ENCODE measurements at regions not wholly inside any gene's neighbourhood (a gene's known extent, or its start where the extent isn't known, plus 50 kb on each side); places are given as distances from the start of the nearest gene placed in this dataset.

DNA sequence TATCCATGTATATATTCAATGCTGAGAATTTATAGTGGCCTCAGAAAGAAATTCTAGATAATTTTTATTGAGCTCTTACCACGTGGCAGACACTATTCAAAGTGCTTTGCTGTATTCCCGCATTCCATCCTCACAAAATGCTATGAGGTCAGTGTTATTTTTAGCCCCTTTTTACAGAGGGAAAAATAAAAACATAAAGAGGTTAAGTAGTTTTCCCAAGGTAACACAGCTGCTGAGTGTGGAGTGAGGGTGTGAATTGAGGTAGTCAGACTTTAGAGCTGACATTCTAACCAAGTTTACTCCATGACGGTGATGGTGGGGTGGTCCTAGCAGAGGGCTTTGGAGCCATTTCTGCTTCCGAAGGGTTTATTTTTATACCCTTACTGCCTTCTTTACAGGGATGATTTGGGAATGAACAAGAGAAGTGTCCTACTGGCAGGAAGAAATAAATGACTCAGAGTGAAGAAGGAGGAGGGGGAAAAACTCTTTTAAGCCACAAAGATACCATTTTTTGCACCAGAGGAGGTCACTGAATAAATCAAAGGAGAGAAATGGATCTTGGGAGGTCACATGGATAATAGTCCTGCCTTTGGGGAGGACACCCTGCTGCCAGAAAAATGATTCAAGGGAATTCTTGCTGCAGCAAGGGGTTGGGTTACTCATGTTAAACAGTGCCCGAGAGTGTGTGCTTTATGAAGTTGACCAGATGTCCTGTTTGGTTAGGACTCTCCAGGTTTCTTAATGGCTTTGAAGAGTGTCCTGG lies 76.1 kb downstream of the HMHB1 start:
- Histone ChIP-seq H3K27ac (ENCODE audit: low read length) (no peak overlapping the region), H3K4me1 (ENCODE audit: control insufficient read depth, low read depth, low read length) (no peaks in the 10 kb centered on the region), H3K9ac (ENCODE audit: low read length) (no peak overlapping the region)

GRCh38 chr5:143888912-143889311 lies 77.0 kb downstream of the HMHB1 start:
- no peaks in the 10 kb centered on the region for H3K36me3 ChIP-seq (ENCODE audit: control insufficient read depth, low read depth, low read length)
- H3K27ac ChIP-seq (ENCODE audit: low read length): no peak overlapping the region
- no peak overlapping the region for H3K9ac ChIP-seq (ENCODE audit: low read length)
- H3K4me3 ChIP-seq (ENCODE audit: low read length): no peak overlapping the region
- no peaks in the 10 kb centered on the region for H3K27me3 ChIP-seq (ENCODE audit: control insufficient read depth, insufficient read depth, low read length)
- H3K4me1 ChIP-seq (ENCODE audit: control insufficient read depth, low read depth, low read length): no peaks in the 10 kb centered on the region
- no peaks in the 10 kb centered on the region for H3K9me3 ChIP-seq (ENCODE audit: control insufficient read depth, low read depth, low read length)

More for the DNA sequence above, 76.1 kb downstream of the HMHB1 start:
- H3K9me3 ChIP-seq (ENCODE audit: control insufficient read depth, low read depth, low read length): no peaks in the 10 kb centered on the region
- H3K4me3 ChIP-seq (ENCODE audit: low read length): no peak overlapping the region
- H3K27me3 ChIP-seq (ENCODE audit: control insufficient read depth, insufficient read depth, low read length): no peaks in the 10 kb centered on the region
- no peaks in the 10 kb centered on the region for H3K36me3 ChIP-seq (ENCODE audit: control insufficient read depth, low read depth, low read length)

- Histone ChIP-seq H3K9ac (ENCODE audit: low read length) (no peak overlapping the region), H3K27ac (ENCODE audit: low read length) (no peak overlapping the region), H3K4me1 (ENCODE audit: control insufficient read depth, low read depth, low read length) (no peaks in the 10 kb centered on the region), H3K4me3 (ENCODE audit: low read length) (no peak overlapping the region), H3K27me3 (ENCODE audit: control insufficient read depth, insufficient read depth, low read length) (no peaks in the 10 kb centered on the region), H3K9me3 (ENCODE audit: control insufficient read depth, low read depth, low read length) (no peaks in the 10 kb centered on the region), H3K36me3 (ENCODE audit: control insufficient read depth, low read depth, low read length) (no peaks in the 10 kb centered on the region)
These were observed 78.0 kb downstream of the HMHB1 start for GRCh38 chr5:143889986-143890385.

DNA sequence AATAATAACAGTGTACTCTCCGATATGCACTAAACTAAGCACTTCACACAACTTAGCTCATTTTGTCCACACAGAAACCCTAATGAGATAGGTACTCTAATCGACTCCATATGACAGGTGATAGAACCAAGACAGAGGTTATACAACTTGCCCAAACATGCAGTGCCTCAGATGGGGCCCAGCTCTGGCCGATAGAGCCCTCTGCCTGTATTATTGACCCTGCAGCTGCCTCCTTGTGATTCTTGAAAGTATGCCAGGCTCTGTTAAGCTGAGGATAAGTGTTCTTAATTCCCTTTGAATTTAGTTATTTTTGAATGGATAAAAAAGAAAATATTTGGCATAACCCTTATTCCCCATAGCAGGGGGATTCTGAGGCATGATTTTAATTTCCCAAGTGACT lies 78.5 kb downstream of the HMHB1 start:
- Histone ChIP-seq H3K4me3 (ENCODE audit: low read length) (no peak overlapping the region), H3K27me3 (ENCODE audit: control insufficient read depth, insufficient read depth, low read length) (no peaks in the 10 kb centered on the region), H3K27ac (ENCODE audit: low read length) (no peak overlapping the region), H3K9ac (ENCODE audit: low read length) (no peak overlapping the region), H3K36me3 (ENCODE audit: control insufficient read depth, low read depth, low read length) (no peaks in the 10 kb centered on the region), H3K9me3 (ENCODE audit: control insufficient read depth, low read depth, low read length) (no peaks in the 10 kb centered on the region), H3K4me1 (ENCODE audit: control insufficient read depth, low read depth, low read length) (no peaks in the 10 kb centered on the region)

DNA sequence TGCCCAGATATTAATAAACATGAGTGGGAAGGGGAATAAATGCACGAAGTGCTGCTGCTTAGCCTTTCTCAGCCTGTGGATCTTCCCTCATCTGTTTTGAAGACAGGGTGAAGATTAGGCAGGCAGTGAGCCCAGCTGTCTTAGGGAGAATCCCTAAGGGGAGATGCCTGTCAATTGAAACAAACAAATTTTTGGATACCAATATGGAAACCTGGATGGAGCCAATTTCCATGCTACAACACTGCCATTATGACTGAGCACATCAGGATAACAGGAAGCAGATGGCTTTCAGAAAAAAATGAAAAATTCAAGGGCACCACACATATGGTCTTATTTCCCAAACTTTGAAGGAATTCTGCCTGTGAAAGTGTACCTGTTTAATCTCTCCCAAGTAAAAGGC lies 80.3 kb downstream of the HMHB1 start:
- no peaks in the 10 kb centered on the region for H3K4me1 ChIP-seq (ENCODE audit: control insufficient read depth, low read depth, low read length)
- no peak overlapping the region for H3K9ac ChIP-seq (ENCODE audit: low read length)
- no peaks in the 10 kb centered on the region for H3K27me3 ChIP-seq (ENCODE audit: control insufficient read depth, insufficient read depth, low read length)
- no peaks in the 10 kb centered on the region for H3K36me3 ChIP-seq (ENCODE audit: control insufficient read depth, low read depth, low read length)
- H3K27ac ChIP-seq (ENCODE audit: low read length): no peak overlapping the region
- H3K9me3 ChIP-seq (ENCODE audit: control insufficient read depth, low read depth, low read length): no peaks in the 10 kb centered on the region
- no peak overlapping the region for H3K4me3 ChIP-seq (ENCODE audit: low read length)

- Histone ChIP-seq H3K9me3 (ENCODE audit: control insufficient read depth, low read depth, low read length) (no peaks in the 10 kb centered on the region), H3K4me3 (ENCODE audit: low read length) (no peak overlapping the region), H3K4me1 (ENCODE audit: control insufficient read depth, low read depth, low read length) (no peaks in the 10 kb centered on the region), H3K27ac (ENCODE audit: low read length) (no peak overlapping the region), H3K9ac (ENCODE audit: low read length) (no peak overlapping the region), H3K36me3 (ENCODE audit: control insufficient read depth, low read depth, low read length) (no peaks in the 10 kb centered on the region), H3K27me3 (ENCODE audit: control insufficient read depth, insufficient read depth, low read length) (no peaks in the 10 kb centered on the region)
These were observed 80.9 kb downstream of the HMHB1 start for GRCh38 chr5:143892908-143893307.

DNA sequence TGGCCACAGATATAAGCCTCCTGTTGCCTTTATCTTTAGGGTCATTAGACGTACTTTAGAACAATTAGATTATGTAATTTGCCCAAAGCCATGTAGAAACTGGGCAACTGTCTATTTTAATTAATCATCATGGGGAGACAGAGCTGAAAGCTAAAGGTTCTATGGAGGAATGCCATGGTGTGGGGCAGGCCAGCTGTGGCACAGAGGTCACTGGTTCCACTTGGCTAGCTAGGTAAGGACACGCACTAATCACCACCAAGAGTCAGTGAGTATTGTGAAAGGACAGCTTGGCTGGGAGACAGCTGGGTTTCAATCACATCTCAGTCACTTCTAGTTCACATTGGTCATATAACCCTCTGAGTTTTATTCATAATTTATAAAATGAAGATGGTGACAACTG lies 81.7 kb downstream of the HMHB1 start:
- Histone ChIP-seq H3K27ac (ENCODE audit: low read length) (no peak overlapping the region), H3K9me3 (ENCODE audit: control insufficient read depth, low read depth, low read length) (no peaks in the 10 kb centered on the region), H3K4me1 (ENCODE audit: control insufficient read depth, low read depth, low read length) (no peaks in the 10 kb centered on the region), H3K27me3 (ENCODE audit: control insufficient read depth, insufficient read depth, low read length) (no peaks in the 10 kb centered on the region), H3K4me3 (ENCODE audit: low read length) (no peak overlapping the region), H3K36me3 (ENCODE audit: control insufficient read depth, low read depth, low read length) (no peaks in the 10 kb centered on the region), H3K9ac (ENCODE audit: low read length) (no peak overlapping the region)

- H3K27ac ChIP-seq (ENCODE audit: low read length): no peak overlapping the region
- no peaks in the 10 kb centered on the region for H3K4me1 ChIP-seq (ENCODE audit: control insufficient read depth, low read depth, low read length)
- no peaks in the 10 kb centered on the region for H3K36me3 ChIP-seq (ENCODE audit: control insufficient read depth, low read depth, low read length)
- H3K9me3 ChIP-seq (ENCODE audit: control insufficient read depth, low read depth, low read length): no peaks in the 10 kb centered on the region
- H3K9ac ChIP-seq (ENCODE audit: low read length): no peak overlapping the region
- no peaks in the 10 kb centered on the region for H3K27me3 ChIP-seq (ENCODE audit: control insufficient read depth, insufficient read depth, low read length)
- no peak overlapping the region for H3K4me3 ChIP-seq (ENCODE audit: low read length)
These were observed 84.6 kb downstream of the HMHB1 start for GRCh38 chr5:143896516-143896915.

DNA sequence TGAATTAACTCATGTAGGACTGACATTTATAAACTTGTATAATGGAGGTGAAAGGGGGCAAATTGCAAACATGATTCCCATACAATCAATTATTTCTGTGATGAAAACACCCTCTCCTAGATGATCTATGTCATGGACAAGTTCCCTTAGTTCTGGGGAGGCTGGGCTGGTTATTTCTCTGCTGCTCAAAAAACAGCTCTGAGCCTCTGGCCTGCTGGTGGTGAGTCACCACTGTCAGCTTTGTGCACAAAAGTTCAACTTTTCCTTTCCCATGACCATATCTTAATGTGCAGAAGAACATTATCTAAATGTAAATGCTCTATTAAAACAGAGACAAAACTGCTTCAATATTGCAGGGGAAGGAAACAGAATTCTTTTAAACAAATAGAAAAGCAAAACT lies 85.0 kb downstream of the HMHB1 start:
- H3K27ac ChIP-seq (ENCODE audit: low read length): no peak overlapping the region
- H3K4me3 ChIP-seq (ENCODE audit: low read length): no peak overlapping the region
- no peak overlapping the region for H3K9ac ChIP-seq (ENCODE audit: low read length)
- no peaks in the 10 kb centered on the region for H3K4me1 ChIP-seq (ENCODE audit: control insufficient read depth, low read depth, low read length)
- H3K36me3 ChIP-seq (ENCODE audit: control insufficient read depth, low read depth, low read length): no peaks in the 10 kb centered on the region
- H3K9me3 ChIP-seq (ENCODE audit: control insufficient read depth, low read depth, low read length): no peaks in the 10 kb centered on the region
- no peaks in the 10 kb centered on the region for H3K27me3 ChIP-seq (ENCODE audit: control insufficient read depth, insufficient read depth, low read length)

DNA sequence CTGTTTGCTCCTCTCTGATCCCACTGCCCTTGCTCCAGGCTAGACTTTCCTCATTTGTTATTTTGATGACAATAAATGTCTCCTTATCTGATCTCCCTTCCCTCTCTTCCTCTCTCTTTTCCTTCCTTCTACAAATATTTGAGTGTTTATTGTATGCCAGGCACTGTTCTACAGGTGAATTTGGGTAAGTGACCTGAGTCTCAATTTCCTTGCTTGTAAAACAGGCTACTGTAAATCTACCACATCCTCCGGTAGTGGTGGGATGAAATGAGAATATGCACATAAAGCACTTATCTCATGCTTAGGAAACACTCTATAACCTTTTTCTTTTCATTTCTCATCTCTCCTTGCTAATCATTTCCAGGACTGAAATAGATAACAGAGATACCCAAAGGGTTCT lies 86.4 kb downstream of the HMHB1 start:
- Histone ChIP-seq H3K9ac (ENCODE audit: low read length) (no peak overlapping the region), H3K36me3 (ENCODE audit: control insufficient read depth, low read depth, low read length) (no peaks in the 10 kb centered on the region), H3K27ac (ENCODE audit: low read length) (no peak overlapping the region), H3K27me3 (ENCODE audit: control insufficient read depth, insufficient read depth, low read length) (no peaks in the 10 kb centered on the region), H3K4me3 (ENCODE audit: low read length) (no peak overlapping the region), H3K9me3 (ENCODE audit: control insufficient read depth, low read depth, low read length) (no peaks in the 10 kb centered on the region), H3K4me1 (ENCODE audit: control insufficient read depth, low read depth, low read length) (no peaks in the 10 kb centered on the region)

DNA sequence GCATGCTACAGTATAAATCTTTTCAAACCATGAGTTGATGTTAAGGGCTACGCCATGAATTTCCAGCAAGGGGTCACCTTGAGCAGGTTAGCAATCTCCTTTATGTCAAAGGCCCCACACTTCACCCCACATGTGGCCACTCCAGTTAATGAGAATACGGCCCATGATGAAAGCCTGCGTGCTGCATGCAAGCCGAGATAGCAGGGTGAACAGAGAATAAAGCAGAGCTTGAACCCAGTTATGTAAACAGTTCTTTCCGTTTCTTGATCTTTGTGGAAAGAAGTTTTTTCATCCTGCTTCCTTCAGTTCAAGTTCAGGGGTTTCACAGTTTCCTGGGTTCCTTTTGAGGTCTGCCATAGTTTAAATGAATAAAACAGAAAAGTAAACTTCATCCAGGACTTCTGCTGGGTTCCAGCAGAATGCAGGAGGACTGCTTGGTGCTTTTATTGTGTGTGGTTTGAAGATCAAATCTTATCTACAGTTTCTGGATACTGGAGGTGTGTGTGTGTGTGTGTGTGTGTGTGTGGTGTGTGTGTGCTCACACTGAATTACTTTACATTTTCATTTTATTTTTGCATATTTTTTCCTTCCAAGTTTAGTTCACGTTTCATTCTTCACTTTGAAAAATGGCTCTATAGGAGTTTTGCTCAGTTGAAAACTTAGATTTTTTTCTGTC lies 87.1 kb downstream of the HMHB1 start:
- H3K9ac ChIP-seq (ENCODE audit: low read length): no peak overlapping the region
- H3K27ac ChIP-seq (ENCODE audit: low read length): no peak overlapping the region
- no peaks in the 10 kb centered on the region for H3K36me3 ChIP-seq (ENCODE audit: control insufficient read depth, low read depth, low read length)
- no peaks in the 10 kb centered on the region for H3K27me3 ChIP-seq (ENCODE audit: control insufficient read depth, insufficient read depth, low read length)
- H3K4me1 ChIP-seq (ENCODE audit: control insufficient read depth, low read depth, low read length): no peaks in the 10 kb centered on the region
- H3K9me3 ChIP-seq (ENCODE audit: control insufficient read depth, low read depth, low read length): no peaks in the 10 kb centered on the region
- no peak overlapping the region for H3K4me3 ChIP-seq (ENCODE audit: low read length)

DNA sequence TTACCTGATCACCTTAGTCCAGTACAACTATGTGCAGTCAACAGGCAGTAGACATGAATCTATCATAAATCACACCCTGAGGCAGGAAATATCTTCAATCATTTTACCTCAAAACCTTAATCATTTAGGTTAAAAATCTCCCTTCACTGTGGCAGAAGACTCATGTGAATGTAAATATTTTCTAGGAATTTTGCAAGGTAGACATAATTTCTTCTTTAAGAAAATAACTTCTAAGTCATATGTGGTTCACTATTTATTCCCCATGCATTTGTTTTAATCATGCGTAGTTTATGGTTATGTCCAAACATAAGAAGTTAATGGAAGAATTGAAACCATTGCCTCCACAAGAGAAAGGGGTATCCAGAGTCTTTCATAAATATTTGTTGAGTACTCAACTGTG lies 97.0 kb downstream of the HMHB1 start:
- Histone ChIP-seq H3K36me3 (ENCODE audit: control insufficient read depth, low read depth, low read length) (no peaks in the 10 kb centered on the region), H3K9me3 (ENCODE audit: control insufficient read depth, low read depth, low read length) (no peaks in the 10 kb centered on the region), H3K9ac (ENCODE audit: low read length) (no peak overlapping the region), H3K27ac (ENCODE audit: low read length) (no peak overlapping the region), H3K4me3 (ENCODE audit: low read length) (no peak overlapping the region), H3K4me1 (ENCODE audit: control insufficient read depth, low read depth, low read length) (no peaks in the 10 kb centered on the region), H3K27me3 (ENCODE audit: control insufficient read depth, insufficient read depth, low read length) (no peaks in the 10 kb centered on the region)

Data from iPS-18a (cell line).